HL-60 (cell line): ENCODE measurements at regions not wholly inside any gene's neighbourhood (a gene's known extent, or its start where the extent isn't known, plus 50 kb on each side); places are given as distances from the start of the nearest gene placed in this dataset.
"Not testable (repeated sequence)": the region's sequence is repeated elsewhere in the genome, so short reads cannot be mapped to it uniquely, and the experiment has no call there.

ENCODE experiments used
- DNase-seq, 2 experiments: peaks; one replicate each; pipeline ENCODE4 v3.0.0-alpha.2; 2010 to 2020; ENCODE audit warnings: low read depth in 1 of 2, low spot score in 1 of 2
- H3K27ac ChIP-seq: fragments of 250-450 bp; sonication (Bioruptor Pico); replicated peaks from 2 replicates; pipeline ENCODE4 v1.5.1; 2020; ENCODE audit warnings: mild to moderate bottlenecking, moderate library complexity
- H3K27me3 ChIP-seq: fragments of 250-450 bp; sonication (Bioruptor Pico); 2 replicates; pipeline ENCODE4 v1.5.1; 2021; ENCODE audit warnings: mild to moderate bottlenecking, moderate library complexity; ENCODE audit not compliant: insufficient read depth, poor library complexity, severe bottlenecking
- H3K4me3 ChIP-seq: replicated peaks from 2 replicates; pipeline ENCODE4 v1.5.1; 2011; ENCODE audit warnings: mild to moderate bottlenecking, control low read depth, low read length; ENCODE audit not compliant: insufficient read depth
- GABPA ChIP-seq: IDR thresholded peaks from 2 replicates; pipeline ENCODE4 v1.6.1; 2012; ENCODE audit warnings: low read depth
- POLR2AphosphoS5 ChIP-seq: IDR thresholded peaks from 2 replicates; pipeline ENCODE4 v1.6.1; 2012; ENCODE audit warnings: low read depth
- SPI1 ChIP-seq: IDR thresholded peaks from 2 replicates; pipeline ENCODE4 v1.6.1; 2012; ENCODE audit warnings: low read depth, mild to moderate bottlenecking, borderline replicate concordance
- TF ChIP-seq, protein P1 (sequence below): IDR thresholded peaks from one replicate; pipeline ENCODE4 v1.5.1; 2011; ENCODE audit warnings: low read length, control low read depth, inconsistent platforms; ENCODE audit not compliant: insufficient read depth
- TF ChIP-seq, protein P2 (sequence below): IDR thresholded peaks from 2 replicates; pipeline ENCODE4 v1.6.1; 2012; ENCODE audit warnings: low read depth; ENCODE audit not compliant: insufficient replicate concordance

DNA sequence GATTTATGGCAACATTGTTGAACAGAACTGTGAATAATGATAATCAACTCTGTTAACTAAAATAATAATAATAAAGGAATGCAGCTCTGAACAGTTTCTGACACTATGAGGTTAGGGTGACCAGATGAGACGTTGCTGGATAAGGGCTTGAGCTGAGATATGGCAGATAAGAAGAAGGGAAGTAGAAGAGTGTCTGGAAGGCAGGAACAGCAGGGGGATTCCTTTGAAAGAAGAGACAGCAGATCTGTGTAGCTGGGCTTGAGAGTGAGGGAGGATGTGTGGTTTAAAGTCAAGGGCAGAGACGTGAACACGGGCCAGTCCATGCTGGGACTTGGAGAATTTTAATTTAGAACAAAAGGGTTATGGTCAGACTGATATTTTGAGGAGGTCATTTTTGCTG lies 273.1 kb upstream of the SLC14A2 start:
- peaks cover 11% of the 10 kb centered on the region for H3K27me3 ChIP-seq
- H3K4me3 ChIP-seq, result no peak overlapping the region
- TF ChIP-seq, protein P1, sequence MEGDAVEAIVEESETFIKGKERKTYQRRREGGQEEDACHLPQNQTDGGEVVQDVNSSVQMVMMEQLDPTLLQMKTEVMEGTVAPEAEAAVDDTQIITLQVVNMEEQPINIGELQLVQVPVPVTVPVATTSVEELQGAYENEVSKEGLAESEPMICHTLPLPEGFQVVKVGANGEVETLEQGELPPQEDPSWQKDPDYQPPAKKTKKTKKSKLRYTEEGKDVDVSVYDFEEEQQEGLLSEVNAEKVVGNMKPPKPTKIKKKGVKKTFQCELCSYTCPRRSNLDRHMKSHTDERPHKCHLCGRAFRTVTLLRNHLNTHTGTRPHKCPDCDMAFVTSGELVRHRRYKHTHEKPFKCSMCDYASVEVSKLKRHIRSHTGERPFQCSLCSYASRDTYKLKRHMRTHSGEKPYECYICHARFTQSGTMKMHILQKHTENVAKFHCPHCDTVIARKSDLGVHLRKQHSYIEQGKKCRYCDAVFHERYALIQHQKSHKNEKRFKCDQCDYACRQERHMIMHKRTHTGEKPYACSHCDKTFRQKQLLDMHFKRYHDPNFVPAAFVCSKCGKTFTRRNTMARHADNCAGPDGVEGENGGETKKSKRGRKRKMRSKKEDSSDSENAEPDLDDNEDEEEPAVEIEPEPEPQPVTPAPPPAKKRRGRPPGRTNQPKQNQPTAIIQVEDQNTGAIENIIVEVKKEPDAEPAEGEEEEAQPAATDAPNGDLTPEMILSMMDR, result no peak
- no peak for TF ChIP-seq GABPA
- TF ChIP-seq, protein P2, sequence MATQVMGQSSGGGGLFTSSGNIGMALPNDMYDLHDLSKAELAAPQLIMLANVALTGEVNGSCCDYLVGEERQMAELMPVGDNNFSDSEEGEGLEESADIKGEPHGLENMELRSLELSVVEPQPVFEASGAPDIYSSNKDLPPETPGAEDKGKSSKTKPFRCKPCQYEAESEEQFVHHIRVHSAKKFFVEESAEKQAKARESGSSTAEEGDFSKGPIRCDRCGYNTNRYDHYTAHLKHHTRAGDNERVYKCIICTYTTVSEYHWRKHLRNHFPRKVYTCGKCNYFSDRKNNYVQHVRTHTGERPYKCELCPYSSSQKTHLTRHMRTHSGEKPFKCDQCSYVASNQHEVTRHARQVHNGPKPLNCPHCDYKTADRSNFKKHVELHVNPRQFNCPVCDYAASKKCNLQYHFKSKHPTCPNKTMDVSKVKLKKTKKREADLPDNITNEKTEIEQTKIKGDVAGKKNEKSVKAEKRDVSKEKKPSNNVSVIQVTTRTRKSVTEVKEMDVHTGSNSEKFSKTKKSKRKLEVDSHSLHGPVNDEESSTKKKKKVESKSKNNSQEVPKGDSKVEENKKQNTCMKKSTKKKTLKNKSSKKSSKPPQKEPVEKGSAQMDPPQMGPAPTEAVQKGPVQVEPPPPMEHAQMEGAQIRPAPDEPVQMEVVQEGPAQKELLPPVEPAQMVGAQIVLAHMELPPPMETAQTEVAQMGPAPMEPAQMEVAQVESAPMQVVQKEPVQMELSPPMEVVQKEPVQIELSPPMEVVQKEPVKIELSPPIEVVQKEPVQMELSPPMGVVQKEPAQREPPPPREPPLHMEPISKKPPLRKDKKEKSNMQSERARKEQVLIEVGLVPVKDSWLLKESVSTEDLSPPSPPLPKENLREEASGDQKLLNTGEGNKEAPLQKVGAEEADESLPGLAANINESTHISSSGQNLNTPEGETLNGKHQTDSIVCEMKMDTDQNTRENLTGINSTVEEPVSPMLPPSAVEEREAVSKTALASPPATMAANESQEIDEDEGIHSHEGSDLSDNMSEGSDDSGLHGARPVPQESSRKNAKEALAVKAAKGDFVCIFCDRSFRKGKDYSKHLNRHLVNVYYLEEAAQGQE, result no peak
- no peak for TF ChIP-seq SPI1
- TF ChIP-seq POLR2AphosphoS5, result no peak
- no peak for DNase-seq
- H3K27ac ChIP-seq, result no peak overlapping the region

DNA sequence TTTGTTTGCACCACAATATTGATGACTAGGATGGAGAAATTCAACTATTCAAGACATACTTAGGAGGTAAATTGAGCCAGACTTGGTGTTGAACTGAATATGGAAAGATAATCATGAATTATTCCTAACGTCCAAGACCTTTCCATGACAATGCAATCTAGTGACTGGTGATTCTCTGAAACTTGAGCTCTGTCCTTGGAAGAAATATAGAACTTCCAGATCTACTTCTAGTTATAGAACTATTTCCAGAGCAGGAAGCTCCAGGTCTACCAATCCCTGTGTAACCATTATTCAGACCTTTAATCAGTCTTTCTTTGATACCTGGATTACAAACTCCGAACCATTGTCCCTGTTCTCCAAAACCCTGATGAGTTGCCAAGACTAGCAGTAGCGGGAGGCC lies 272.6 kb upstream of the SLC14A2 start:
- Histone ChIP-seq H3K4me3 (no peak overlapping the region), H3K27me3 (peaks cover 6% of the 10 kb centered on the region), H3K27ac (no peak overlapping the region)
- TF ChIP-seq, protein P2, result no peak
- TF ChIP-seq POLR2AphosphoS5, result no peak
- TF ChIP-seq, protein P1, result no peak
- no peak for TF ChIP-seq SPI1
- no peak for TF ChIP-seq GABPA
- DNase-seq, result no peak

DNA sequence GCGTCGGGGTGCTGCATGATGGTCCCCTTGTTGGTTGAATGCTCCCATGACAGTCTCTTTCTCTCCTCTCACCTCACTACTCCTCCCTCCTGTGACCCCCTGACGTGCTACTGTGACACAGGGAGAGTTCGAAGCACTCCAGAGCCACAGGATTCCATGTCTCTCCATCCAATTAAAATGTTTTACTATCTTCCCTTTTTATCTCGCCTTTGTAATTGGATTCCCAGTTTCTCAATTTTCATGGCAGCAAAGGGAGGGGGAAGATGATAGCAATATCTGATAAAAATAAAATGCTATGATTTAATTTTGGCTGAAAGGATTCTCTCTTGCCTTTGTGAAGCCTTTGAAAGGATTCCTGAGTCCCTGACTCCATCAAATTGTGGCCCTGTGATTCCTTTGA lies 271.9 kb upstream of the SLC14A2 start:
- Histone ChIP-seq H3K4me3 (no peak overlapping the region), H3K27ac (no peak overlapping the region), H3K27me3 (peaks cover 6% of the 10 kb centered on the region)
- TF ChIP-seq GABPA (no peak), SPI1 (no peak), POLR2AphosphoS5 (no peak)
- TF ChIP-seq, protein P1, result no peak
- TF ChIP-seq, protein P2, result no peak
- no peak for DNase-seq

DNA sequence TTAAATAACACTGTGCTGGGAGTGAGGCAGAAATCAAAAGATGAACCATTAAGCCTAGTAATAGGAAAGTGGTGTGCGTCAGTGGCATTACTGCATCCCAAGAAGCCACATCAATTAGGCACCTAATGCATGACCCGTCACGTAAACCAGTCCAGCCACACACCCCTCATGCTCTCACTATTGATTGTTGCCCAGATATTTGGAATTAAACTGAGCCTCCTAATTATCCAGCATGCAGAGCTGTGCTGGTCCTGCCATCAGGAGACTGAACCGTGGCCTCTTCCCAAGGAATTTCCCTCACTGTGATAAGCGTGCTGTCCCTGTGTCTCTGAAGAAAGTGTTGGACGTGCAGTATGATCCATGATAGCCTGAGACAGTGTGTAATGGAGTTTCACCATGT lies 270.6 kb upstream of the SLC14A2 start:
- H3K27me3 ChIP-seq, result not testable (repeated sequence)

More for the DNA sequence above, 270.6 kb upstream of the SLC14A2 start:
- not testable (repeated sequence) for H3K27ac ChIP-seq, H3K4me3 ChIP-seq, DNase-seq
